22Rv1 (cell line): ENCODE measurements at regions not wholly inside any gene's neighbourhood (a gene's known extent, or its start where the extent isn't known, plus 50 kb on each side); places are given as distances from the start of the nearest gene placed in this dataset.
"Not testable (repeated sequence)": the region's sequence is repeated elsewhere in the genome, so short reads cannot be mapped to it uniquely, and the experiment has no call there.

Experiments used
- ZFX ChIP-seq: fragments of 450-650 bp; IDR thresholded peaks from 2 replicates; pipeline ENCODE4 v1.6.1; 2017; ENCODE audit warnings: antibody characterized with exemption, borderline replicate concordance
- TF ChIP-seq, protein P1 (sequence below): fragments of 450-650 bp; IDR thresholded peaks from 2 replicates; pipeline ENCODE4 v1.5.1; 2017; ENCODE audit warnings: mild to moderate bottlenecking

DNA sequence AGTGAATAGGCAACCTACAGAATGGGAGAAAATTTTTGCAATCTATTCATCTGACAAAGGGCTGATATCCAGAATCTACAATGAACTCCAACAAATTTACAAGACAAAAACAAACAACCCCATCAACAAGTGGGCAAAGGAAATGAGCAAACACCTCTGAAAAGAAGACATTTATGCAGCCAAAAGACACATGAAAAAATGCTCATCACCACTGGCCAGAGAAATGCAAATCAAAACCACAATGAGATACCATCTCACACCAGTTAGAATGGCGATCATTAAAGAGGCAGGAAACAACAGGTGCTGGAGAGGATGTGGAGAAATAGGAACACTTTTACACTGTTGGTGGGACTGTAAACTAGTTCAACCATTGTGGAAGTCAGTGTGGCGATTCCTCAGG is 114.0 kb upstream of the ROPN1B start:
- TF ChIP-seq, protein P1, sequence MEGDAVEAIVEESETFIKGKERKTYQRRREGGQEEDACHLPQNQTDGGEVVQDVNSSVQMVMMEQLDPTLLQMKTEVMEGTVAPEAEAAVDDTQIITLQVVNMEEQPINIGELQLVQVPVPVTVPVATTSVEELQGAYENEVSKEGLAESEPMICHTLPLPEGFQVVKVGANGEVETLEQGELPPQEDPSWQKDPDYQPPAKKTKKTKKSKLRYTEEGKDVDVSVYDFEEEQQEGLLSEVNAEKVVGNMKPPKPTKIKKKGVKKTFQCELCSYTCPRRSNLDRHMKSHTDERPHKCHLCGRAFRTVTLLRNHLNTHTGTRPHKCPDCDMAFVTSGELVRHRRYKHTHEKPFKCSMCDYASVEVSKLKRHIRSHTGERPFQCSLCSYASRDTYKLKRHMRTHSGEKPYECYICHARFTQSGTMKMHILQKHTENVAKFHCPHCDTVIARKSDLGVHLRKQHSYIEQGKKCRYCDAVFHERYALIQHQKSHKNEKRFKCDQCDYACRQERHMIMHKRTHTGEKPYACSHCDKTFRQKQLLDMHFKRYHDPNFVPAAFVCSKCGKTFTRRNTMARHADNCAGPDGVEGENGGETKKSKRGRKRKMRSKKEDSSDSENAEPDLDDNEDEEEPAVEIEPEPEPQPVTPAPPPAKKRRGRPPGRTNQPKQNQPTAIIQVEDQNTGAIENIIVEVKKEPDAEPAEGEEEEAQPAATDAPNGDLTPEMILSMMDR: not testable (repeated sequence)
- not testable (repeated sequence) for TF ChIP-seq ZFX
